ENCODE measurements at regions not wholly inside any gene's neighbourhood (a gene's known extent, or its start where the extent isn't known, plus 50 kb on each side); places are given as distances from the start of the nearest gene placed in this dataset.

DNA sequence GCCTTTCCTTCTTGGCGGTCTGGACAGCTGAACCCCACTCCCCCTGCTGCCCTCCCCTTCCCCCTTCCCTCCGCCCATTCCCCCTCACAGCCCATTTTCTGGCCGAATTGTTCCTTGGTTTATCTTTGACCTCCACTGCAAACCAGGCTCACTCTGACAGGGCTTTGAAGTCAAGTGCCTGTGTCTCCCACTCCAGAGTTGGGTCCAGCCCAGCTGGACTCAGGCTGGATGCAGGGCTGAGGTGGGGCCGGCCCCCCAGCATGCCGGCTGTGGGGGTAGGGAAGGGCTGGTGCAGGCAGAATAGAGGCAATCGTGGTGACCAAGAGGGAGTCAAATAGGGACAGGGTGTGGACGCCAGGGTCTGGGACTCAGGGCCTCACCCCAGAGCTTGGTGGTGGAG is 57.0 kb upstream of the MRPS22 start:
- Histone ChIP-seq H2BK20ac (ENCODE audit: low read depth, low read length) (no peak overlapping the region), H3K4ac (ENCODE audit: low read depth, low read length) (no peak overlapping the region), H3K14ac (replicated peaks; ENCODE audit: low read depth, low read length) (no peak overlapping the region), H2BK120ac (ENCODE audit: low read depth, low read length) (no peak overlapping the region), H4K20me1 (ENCODE audit: insufficient read depth, low read length) (no peaks in the 10 kb centered on the region), H3K9me1 (ENCODE audit: insufficient read depth, low read length) (no peaks in the 10 kb centered on the region; the same call in 1 of the 2 replicates), H2BK5ac (ENCODE audit: low read depth, low read length, poor library complexity, severe bottlenecking) (no peak overlapping the region), H3K4me1 (ENCODE audit: control insufficient read depth, insufficient read depth, low read length) (peaks cover 3% of the 10 kb centered on the region), H2AFZ (replicated peaks; ENCODE audit: low read length, poor library complexity) (no peak overlapping the region), H2AK9ac (replicated peaks; ENCODE audit: low read depth, low read length, poor library complexity) (no peak overlapping the region), H3K4me3 (ENCODE audit: insufficient read depth, low read depth, low read length) (no peak overlapping the region), H2BK15ac (ENCODE audit: low read depth, low read length) (no peak overlapping the region), H4K91ac (ENCODE audit: insufficient read depth, low read depth, low read length) (no peak overlapping the region), H2AK5ac (ENCODE audit: low read depth, low read length) (no peak overlapping the region), H3K9me3 (ENCODE audit: control insufficient read depth, insufficient read depth, low read length) (no peaks in the 10 kb centered on the region), H3K27me3 (ENCODE audit: control insufficient read depth, insufficient read depth, low read length) (no peaks in the 10 kb centered on the region; the same call in 1 of the 2 replicates), H3K36me3 (ENCODE audit: control insufficient read depth, insufficient read depth, low read length) (no peaks in the 10 kb centered on the region), H3K18ac (ENCODE audit: low read depth, low read length) (no peak overlapping the region), H3K27ac (ENCODE audit: insufficient read depth, low read length) (no peak overlapping the region), H3K23ac (ENCODE audit: low read depth, low read length) (no peak overlapping the region), H3K79me1 (ENCODE audit: low read depth in 1 of 2, low read length in 2 of 2) (no peaks in the 10 kb centered on the region), H3K56ac (ENCODE audit: extremely low read depth, insufficient read depth, low read length) (no peak overlapping the region), H4K8ac (ENCODE audit: low read depth in 2 of 2, low read length in 2 of 2) (no peak overlapping the region), H3K4me2 (ENCODE audit: low read depth, low read length) (no peak overlapping the region), H3K9ac (ENCODE audit: low read depth, low read length) (no peak overlapping the region), H4K5ac (ENCODE audit: low read depth, low read length) (no peak overlapping the region)
- dilution Hi-C loops (cut with HindIII; ENCODE audit: low sequenced_read_pairs, unreplicated experiment) (no loop called here), intact Hi-C loops (cut with micrococcal nuclease) (no loop called here), in situ Hi-C loops (cut with MboI; ENCODE audit: low sequenced_read_pairs) (no loop called here)
- ChIA-PET CTCF (interaction anchor here (1.2 to 1.5 kb wide), 2 partner anchors 9 to 42 kb away, joined by 3 to 4 read pairs; no protein-coding TSS in a partner anchor), POLR2A (ENCODE audit: unreplicated experiment) (no interaction called here)
- ATAC-seq (ENCODE audit: low read depth), result no peak
- 60% methylated on average over 1 of the region's 7 CpGs; no CpG with 5 or more reads in 1 of the 2 experiments for WGBS, 2 experiments (ENCODE audit: extremely low coverage in 2 of 2, insufficient read length in 1 of 2)
- no TSS peak for BruUV-seq (replicated peaks)
- DNase-seq, result no peak
- TF ChIP-seq, protein P1, sequence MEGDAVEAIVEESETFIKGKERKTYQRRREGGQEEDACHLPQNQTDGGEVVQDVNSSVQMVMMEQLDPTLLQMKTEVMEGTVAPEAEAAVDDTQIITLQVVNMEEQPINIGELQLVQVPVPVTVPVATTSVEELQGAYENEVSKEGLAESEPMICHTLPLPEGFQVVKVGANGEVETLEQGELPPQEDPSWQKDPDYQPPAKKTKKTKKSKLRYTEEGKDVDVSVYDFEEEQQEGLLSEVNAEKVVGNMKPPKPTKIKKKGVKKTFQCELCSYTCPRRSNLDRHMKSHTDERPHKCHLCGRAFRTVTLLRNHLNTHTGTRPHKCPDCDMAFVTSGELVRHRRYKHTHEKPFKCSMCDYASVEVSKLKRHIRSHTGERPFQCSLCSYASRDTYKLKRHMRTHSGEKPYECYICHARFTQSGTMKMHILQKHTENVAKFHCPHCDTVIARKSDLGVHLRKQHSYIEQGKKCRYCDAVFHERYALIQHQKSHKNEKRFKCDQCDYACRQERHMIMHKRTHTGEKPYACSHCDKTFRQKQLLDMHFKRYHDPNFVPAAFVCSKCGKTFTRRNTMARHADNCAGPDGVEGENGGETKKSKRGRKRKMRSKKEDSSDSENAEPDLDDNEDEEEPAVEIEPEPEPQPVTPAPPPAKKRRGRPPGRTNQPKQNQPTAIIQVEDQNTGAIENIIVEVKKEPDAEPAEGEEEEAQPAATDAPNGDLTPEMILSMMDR (conservative IDR thresholded peaks at IDR 0.05; ENCODE audit: low read depth, low read length), result no peak
- TF ChIP-seq NFE2L2 (IDR thresholded peaks at IDR 0.05; ENCODE audit: low read depth, low read length) (no peak), MAFK (IDR thresholded peaks at IDR 0.05; ENCODE audit: low read depth, low read length) (no peak), MAZ (IDR thresholded peaks at IDR 0.05; ENCODE audit: borderline replicate concordance, low read depth, low read length) (no peak), RAD21 (IDR thresholded peaks at IDR 0.05; ENCODE audit: low read length) (no peak), MXI1 (IDR thresholded peaks at IDR 0.05; ENCODE audit: borderline replicate concordance, low read depth, low read length) (no peak), SMC3 (IDR thresholded peaks at IDR 0.05; ENCODE audit: low read depth, low read length) (no peak), BHLHE40 (IDR thresholded peaks at IDR 0.05; ENCODE audit: low read depth, low read length) (no peak), RCOR1 (IDR thresholded peaks at IDR 0.05; ENCODE audit: insufficient replicate concordance, low read length) (no peak), FOS (IDR thresholded peaks at IDR 0.05; ENCODE audit: low read depth, low read length) (no peak), CEBPB (IDR thresholded peaks at IDR 0.05; ENCODE audit: low read depth, low read length) (no peak)
- TF ChIP-seq, protein P2, sequence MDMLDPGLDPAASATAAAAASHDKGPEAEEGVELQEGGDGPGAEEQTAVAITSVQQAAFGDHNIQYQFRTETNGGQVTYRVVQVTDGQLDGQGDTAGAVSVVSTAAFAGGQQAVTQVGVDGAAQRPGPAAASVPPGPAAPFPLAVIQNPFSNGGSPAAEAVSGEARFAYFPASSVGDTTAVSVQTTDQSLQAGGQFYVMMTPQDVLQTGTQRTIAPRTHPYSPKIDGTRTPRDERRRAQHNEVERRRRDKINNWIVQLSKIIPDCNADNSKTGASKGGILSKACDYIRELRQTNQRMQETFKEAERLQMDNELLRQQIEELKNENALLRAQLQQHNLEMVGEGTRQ (IDR thresholded peaks at IDR 0.05; ENCODE audit: low read depth, low read length), result no peak
- TF ChIP-seq, protein P3, sequence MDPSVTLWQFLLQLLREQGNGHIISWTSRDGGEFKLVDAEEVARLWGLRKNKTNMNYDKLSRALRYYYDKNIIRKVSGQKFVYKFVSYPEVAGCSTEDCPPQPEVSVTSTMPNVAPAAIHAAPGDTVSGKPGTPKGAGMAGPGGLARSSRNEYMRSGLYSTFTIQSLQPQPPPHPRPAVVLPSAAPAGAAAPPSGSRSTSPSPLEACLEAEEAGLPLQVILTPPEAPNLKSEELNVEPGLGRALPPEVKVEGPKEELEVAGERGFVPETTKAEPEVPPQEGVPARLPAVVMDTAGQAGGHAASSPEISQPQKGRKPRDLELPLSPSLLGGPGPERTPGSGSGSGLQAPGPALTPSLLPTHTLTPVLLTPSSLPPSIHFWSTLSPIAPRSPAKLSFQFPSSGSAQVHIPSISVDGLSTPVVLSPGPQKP (IDR thresholded peaks at IDR 0.05; ENCODE audit: borderline replicate concordance, low read depth, low read length), result no peak

Data from IMR-90 (cell line).